ENCODE measurements at regions not wholly inside any gene's neighbourhood (a gene's known extent, or its start where the extent isn't known, plus 50 kb on each side); places are given as distances from the start of the nearest gene placed in this dataset.

- ATAC-seq = no peak
- TF ChIP-seq ARNTL (CRISPR knock-in tag; IDR thresholded peaks at IDR 0.05; ENCODE audit: borderline replicate concordance, low read depth) = no peak
- TF ChIP-seq TOX (CRISPR knock-in tag; IDR thresholded peaks at IDR 0.05; ENCODE audit: borderline replicate concordance) = no peak
- no peak for TF ChIP-seq ZFP30 (CRISPR knock-in tag; IDR thresholded peaks at IDR 0.05)
- TF ChIP-seq SNAI2 (CRISPR knock-in tag; IDR thresholded peaks at IDR 0.05) = no peak
- no peak for TF ChIP-seq GLIS3 (CRISPR knock-in tag; IDR thresholded peaks at IDR 0.05)
- TF ChIP-seq ISL1 (CRISPR knock-in tag; IDR thresholded peaks at IDR 0.05) = no peak
- TF ChIP-seq ZNF565 (CRISPR knock-in tag; conservative IDR thresholded peaks at IDR 0.05; ENCODE audit: low read depth) = no peak
- TF ChIP-seq, protein P1, sequence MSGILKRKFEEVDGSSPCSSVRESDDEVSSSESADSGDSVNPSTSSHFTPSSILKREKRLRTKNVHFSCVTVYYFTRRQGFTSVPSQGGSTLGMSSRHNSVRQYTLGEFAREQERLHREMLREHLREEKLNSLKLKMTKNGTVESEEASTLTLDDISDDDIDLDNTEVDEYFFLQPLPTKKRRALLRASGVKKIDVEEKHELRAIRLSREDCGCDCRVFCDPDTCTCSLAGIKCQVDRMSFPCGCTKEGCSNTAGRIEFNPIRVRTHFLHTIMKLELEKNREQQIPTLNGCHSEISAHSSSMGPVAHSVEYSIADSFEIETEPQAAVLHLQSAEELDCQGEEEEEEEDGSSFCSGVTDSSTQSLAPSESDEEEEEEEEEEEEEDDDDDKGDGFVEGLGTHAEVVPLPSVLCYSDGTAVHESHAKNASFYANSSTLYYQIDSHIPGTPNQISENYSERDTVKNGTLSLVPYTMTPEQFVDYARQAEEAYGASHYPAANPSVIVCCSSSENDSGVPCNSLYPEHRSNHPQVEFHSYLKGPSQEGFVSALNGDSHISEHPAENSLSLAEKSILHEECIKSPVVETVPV (CRISPR knock-in tag; IDR thresholded peaks at IDR 0.05) = no peak
Measured at GRCh38 chr16:51228097-51228659, 77.1 kb upstream of the SALL1 start.

DNA sequence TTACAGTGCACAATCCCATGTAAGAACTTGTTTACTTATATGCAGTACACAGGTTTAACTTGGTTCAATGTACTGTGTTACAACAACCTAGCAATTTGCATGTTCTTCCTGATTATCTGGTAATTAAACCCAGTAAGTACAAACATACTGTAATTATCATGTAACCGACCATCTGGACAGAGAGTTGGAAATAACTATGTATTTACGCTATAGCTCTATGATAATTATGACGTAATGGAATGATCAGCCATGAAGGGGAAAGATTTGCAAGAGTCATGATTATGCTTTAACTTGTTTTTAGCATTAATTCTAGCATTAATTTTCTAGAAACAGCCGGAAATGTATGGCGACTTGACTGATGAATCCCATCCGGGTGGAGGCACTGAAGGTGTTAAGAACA is 74.8 kb upstream of the SALL1 start:
- ATAC-seq = no peak
- TF ChIP-seq, protein P2, sequence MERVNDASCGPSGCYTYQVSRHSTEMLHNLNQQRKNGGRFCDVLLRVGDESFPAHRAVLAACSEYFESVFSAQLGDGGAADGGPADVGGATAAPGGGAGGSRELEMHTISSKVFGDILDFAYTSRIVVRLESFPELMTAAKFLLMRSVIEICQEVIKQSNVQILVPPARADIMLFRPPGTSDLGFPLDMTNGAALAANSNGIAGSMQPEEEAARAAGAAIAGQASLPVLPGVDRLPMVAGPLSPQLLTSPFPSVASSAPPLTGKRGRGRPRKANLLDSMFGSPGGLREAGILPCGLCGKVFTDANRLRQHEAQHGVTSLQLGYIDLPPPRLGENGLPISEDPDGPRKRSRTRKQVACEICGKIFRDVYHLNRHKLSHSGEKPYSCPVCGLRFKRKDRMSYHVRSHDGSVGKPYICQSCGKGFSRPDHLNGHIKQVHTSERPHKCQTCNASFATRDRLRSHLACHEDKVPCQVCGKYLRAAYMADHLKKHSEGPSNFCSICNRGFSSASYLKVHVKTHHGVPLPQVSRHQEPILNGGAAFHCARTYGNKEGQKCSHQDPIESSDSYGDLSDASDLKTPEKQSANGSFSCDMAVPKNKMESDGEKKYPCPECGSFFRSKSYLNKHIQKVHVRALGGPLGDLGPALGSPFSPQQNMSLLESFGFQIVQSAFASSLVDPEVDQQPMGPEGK (CRISPR knock-in tag; IDR thresholded peaks at IDR 0.05; ENCODE audit: borderline replicate concordance) = no peak
- TF ChIP-seq ESRRG (CRISPR knock-in tag; IDR thresholded peaks at IDR 0.05) (no peak), TOX (CRISPR knock-in tag; IDR thresholded peaks at IDR 0.05; ENCODE audit: borderline replicate concordance) (no peak), GLIS3 (CRISPR knock-in tag; IDR thresholded peaks at IDR 0.05) (no peak), TCF4 (CRISPR knock-in tag; IDR thresholded peaks at IDR 0.05; ENCODE audit: borderline replicate concordance) (no peak), ZNF565 (CRISPR knock-in tag; conservative IDR thresholded peaks at IDR 0.05; ENCODE audit: low read depth) (no peak), PPARA (CRISPR knock-in tag; IDR thresholded peaks at IDR 0.05; ENCODE audit: borderline replicate concordance) (no peak), ARNTL (CRISPR knock-in tag; IDR thresholded peaks at IDR 0.05; ENCODE audit: borderline replicate concordance, low read depth) (no peak), ZNF8 (CRISPR knock-in tag; IDR thresholded peaks at IDR 0.05) (no peak), RARB (CRISPR knock-in tag; IDR thresholded peaks at IDR 0.05) (no peak)
- TF ChIP-seq, protein P3, sequence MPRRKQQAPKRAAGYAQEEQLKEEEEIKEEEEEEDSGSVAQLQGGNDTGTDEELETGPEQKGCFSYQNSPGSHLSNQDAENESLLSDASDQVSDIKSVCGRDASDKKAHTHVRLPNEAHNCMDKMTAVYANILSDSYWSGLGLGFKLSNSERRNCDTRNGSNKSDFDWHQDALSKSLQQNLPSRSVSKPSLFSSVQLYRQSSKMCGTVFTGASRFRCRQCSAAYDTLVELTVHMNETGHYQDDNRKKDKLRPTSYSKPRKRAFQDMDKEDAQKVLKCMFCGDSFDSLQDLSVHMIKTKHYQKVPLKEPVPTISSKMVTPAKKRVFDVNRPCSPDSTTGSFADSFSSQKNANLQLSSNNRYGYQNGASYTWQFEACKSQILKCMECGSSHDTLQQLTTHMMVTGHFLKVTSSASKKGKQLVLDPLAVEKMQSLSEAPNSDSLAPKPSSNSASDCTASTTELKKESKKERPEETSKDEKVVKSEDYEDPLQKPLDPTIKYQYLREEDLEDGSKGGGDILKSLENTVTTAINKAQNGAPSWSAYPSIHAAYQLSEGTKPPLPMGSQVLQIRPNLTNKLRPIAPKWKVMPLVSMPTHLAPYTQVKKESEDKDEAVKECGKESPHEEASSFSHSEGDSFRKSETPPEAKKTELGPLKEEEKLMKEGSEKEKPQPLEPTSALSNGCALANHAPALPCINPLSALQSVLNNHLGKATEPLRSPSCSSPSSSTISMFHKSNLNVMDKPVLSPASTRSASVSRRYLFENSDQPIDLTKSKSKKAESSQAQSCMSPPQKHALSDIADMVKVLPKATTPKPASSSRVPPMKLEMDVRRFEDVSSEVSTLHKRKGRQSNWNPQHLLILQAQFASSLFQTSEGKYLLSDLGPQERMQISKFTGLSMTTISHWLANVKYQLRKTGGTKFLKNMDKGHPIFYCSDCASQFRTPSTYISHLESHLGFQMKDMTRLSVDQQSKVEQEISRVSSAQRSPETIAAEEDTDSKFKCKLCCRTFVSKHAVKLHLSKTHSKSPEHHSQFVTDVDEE (CRISPR knock-in tag; IDR thresholded peaks at IDR 0.05) = no peak
- TF ChIP-seq, protein P4, sequence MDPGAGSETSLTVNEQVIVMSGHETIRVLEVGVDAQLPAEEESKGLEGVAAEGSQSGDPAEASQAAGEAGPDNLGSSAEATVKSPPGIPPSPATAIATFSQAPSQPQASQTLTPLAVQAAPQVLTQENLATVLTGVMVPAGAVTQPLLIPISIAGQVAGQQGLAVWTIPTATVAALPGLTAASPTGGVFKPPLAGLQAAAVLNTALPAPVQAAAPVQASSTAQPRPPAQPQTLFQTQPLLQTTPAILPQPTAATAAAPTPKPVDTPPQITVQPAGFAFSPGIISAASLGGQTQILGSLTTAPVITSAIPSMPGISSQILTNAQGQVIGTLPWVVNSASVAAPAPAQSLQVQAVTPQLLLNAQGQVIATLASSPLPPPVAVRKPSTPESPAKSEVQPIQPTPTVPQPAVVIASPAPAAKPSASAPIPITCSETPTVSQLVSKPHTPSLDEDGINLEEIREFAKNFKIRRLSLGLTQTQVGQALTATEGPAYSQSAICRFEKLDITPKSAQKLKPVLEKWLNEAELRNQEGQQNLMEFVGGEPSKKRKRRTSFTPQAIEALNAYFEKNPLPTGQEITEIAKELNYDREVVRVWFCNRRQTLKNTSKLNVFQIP (CRISPR knock-in tag; IDR thresholded peaks at IDR 0.05; ENCODE audit: borderline replicate concordance, low read depth) = no peak
- TF ChIP-seq, protein P1 (CRISPR knock-in tag; IDR thresholded peaks at IDR 0.05) = no peak
- TF ChIP-seq, protein P5, sequence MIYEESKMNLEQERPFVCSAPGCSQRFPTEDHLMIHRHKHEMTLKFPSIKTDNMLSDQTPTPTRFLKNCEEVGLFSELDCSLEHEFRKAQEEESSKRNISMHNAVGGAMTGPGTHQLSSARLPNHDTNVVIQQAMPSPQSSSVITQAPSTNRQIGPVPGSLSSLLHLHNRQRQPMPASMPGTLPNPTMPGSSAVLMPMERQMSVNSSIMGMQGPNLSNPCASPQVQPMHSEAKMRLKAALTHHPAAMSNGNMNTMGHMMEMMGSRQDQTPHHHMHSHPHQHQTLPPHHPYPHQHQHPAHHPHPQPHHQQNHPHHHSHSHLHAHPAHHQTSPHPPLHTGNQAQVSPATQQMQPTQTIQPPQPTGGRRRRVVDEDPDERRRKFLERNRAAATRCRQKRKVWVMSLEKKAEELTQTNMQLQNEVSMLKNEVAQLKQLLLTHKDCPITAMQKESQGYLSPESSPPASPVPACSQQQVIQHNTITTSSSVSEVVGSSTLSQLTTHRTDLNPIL (CRISPR knock-in tag; IDR thresholded peaks at IDR 0.05; ENCODE audit: low read depth) = no peak

- TF ChIP-seq PPARA (CRISPR knock-in tag; IDR thresholded peaks at IDR 0.05; ENCODE audit: borderline replicate concordance) (no peak), ZFP3 (CRISPR knock-in tag; IDR thresholded peaks at IDR 0.05) (no peak), TCF4 (CRISPR knock-in tag; IDR thresholded peaks at IDR 0.05; ENCODE audit: borderline replicate concordance) (no peak), SNAI2 (CRISPR knock-in tag; IDR thresholded peaks at IDR 0.05) (no peak), ARNTL (CRISPR knock-in tag; IDR thresholded peaks at IDR 0.05; ENCODE audit: borderline replicate concordance, low read depth) (no peak), BACH2 (CRISPR knock-in tag; IDR thresholded peaks at IDR 0.05; ENCODE audit: borderline replicate concordance) (no peak)
- TF ChIP-seq, protein P5 (CRISPR knock-in tag; IDR thresholded peaks at IDR 0.05; ENCODE audit: low read depth) = no peak
- no peak for ATAC-seq
Measured at GRCh38 chr16:51224317-51224716, 73.2 kb upstream of the SALL1 start.
